ENCODE measurements at regions not wholly inside any gene's neighbourhood (a gene's known extent, or its start where the extent isn't known, plus 50 kb on each side); places are given as distances from the start of the nearest gene placed in this dataset.

DNA sequence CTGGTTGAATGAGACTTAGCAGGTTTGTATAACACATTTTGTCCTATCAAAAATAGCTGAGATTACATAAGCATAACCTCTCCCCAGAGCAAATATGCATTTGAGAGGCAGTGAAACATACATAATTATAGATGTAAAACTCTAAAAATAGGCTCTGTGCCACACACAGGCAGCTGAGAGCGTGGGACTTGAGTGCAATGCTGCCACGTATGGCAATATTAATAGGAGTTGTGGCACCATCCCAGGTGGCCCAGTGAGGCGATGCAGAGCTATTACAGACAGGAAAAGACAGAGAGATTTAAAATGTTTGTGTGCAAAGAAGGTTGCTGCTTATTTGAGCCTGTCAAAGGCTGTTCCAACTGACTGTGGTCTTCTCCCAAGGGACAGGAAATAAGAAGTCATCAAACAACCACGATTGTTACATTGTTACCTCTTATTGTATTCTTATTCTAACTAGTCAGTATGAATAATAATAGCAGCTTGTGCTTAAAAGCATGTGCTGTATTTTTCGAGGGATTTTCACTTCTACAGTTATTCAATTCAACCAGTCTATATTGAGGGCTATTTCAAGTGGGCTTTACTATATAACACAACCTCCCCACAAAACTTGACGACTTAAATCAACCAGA is 116.5 kb downstream of the SALL1 start:
- no peak for DNase-seq

DNA sequence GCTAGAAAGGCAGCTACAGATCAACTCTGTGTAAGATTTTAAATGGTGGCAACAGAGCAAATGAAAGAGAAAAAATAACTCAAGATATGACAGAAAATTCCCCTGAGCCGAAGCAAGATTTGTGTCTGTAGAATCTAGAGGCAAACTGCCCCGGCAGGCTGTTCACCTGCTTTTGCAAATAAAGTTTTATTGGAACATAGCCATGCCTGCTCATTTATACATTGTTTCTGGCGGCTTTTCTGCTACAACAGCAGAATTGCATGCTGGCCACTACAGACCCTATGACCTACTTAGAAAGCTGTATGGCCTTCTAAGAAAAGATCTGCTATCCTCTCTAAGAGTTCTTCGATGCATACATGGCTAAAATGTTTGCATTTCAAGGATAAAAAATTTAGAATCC is 119.5 kb downstream of the SALL1 start:
- no peak for DNase-seq

DNA sequence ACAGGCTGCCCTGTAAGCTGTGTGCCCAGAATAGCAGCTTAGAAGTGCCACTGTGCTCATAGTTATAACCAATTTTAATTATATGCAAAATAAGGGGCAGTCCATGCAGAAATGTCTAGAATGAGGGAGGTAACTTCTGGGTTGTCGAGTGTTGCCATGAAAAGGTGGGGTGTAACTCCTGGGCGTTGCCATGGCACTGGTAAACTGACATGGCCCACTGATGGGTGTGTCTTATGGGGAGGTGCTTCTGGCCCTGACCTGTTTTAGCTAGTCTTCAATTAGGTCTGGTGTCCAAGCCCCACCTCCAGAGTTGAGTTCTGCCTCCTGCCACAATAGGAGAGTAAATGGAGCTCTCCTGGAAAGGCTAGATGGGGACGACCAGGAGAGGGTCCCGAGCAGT is 120.6 kb downstream of the SALL1 start:
- DNase-seq, result no peak

DNA sequence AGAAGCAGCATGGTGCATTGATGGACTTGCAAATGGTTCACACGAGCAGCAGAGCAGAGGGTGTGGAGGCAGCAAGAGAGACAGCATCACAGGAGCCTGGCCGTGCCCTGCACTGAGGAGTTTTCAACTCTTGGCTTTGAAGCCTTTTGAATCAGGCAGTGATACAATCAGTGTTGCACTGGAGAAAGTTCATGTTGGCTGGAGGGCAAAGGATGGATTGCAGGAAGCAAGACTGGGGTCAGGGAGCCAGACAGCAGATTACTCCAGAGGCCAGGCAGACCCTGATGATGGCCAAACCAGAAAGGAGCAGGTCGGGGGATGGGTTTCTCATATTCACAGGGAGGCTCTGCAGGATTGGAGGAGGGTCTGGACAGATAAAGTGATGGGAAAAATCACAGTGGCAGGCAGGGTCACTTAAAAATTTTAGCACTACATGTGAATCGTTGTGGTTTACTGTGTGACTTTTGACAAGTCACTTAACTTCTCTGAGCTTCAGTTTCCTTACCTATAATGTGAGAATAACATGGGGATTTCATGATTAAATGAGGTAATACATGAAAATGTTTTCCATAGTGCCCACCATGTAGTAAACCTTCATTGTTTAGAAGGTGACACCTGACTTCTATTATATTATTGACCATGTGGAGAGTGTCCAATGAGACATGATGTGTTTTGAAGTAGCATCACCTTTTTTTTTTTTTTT is 125.3 kb downstream of the SALL1 start:
- no peak for DNase-seq

DNA sequence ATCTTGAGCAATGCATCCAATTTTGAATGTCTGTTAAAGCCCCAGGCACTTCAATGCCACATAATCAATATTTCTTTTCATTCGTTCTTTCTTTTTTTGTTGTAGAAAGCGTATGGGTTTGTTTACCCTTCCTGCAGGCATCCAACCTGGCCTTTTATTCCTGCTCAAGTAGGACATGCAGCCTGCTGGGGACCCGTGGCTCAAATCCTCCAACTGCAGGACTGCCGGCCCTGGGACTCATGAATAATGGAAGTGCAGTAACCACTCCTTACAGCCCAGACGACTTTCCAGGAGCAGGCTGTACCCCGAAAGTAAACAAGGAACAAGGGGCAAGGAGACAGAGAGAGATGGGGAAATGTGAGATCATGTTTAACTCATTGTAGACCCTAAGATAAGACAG is 126.4 kb downstream of the SALL1 start:
- no peak for DNase-seq

DNA sequence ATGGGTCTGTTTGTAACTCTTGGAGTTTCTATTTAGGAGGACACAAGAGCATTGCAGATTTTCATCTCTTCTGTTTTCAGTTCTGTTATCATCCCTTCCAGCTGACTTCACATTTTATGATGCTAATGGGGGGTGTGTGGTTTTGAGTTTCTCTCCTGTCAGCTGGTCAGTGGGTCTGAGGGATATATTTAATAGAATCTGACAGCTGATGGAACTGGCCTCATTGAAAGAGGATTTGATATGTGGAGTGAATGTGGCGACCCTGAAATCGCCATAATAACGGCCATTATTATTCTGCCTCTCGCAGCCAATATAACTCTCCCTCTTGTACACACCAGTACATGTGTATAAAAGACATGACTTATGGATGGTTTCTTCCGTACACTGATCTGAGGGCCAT is 128.1 kb downstream of the SALL1 start:
- DNase-seq, result no peak

DNA sequence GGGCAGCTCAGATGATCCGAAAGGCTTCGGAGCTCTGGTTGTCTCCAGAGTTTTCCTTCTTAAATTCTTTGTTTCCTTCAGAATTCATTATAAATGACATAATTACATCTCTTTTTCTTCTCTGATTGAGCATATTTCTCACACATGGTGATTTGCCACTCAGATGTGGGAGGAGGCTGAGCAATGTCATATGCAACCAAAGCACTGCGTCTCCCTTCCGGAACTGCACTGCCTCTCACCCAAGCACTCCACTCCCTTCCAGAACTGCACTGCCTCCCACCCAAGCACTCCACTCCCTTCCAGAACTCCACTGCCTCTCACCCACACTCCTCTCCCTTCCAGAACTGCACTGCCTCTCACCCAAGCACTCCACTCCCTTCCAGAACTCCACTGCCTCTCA is 131.5 kb downstream of the SALL1 start:
- no peak for DNase-seq

DNA sequence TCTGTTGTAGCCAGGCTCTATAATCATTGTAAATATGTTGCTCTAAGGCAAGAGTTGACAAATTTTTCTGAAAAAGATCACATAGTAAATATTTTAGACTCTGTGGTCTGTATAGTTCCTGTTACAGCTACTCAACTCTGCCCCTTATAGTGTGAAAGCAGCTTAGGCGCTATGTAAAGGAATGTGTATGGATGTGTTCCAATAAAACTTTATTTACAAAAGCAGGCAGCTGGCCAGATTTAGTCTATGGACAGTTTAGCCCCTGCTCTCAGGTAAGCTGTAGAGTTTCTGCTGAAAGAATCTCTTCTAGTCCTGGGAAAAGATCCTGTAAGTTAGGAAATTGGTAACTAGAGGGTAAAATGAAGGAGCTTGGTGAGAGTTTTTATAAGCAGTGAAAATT is 133.1 kb downstream of the SALL1 start:
- DNase-seq, result no peak

DNA sequence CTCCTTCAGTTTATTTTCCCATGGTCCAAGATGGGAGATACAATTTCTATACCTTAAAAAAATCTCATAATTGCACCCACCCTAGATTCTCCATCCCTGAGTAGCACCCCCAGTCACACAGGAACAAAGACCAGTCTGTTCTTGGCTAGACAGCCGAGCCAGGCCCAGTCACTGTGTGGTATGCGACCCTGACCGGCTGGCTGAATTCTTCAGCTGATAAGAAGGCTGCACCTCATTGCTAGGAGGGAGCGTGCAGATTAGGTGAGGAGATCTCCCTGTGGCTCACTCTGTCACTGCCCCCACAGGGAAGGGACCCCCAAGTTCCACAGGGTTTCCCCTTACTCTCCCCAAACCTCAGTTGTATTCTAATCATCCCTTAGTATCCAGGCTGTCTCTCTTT is 138.7 kb downstream of the SALL1 start:
- DNase-seq, result no peak

DNA sequence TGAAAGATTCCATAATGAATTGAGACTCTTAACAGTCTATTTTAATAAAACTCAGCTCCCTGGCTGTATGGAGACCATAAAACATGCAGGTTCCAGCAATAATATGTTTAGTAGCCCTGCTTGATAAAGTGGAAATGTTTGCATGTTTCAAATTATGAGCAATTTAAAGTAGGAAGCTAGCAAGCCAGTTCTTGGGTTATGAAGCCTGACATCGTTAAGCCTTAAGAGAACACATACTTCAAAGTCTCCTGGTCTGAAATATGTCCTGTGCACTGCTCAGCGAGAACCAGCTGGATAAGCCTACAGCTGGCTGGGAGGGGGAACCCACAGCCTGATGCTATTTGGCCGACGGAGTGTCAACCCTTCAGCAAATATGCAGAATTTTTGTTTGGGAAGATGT is 140.3 kb downstream of the SALL1 start:
- DNase-seq, result no peak

DNA sequence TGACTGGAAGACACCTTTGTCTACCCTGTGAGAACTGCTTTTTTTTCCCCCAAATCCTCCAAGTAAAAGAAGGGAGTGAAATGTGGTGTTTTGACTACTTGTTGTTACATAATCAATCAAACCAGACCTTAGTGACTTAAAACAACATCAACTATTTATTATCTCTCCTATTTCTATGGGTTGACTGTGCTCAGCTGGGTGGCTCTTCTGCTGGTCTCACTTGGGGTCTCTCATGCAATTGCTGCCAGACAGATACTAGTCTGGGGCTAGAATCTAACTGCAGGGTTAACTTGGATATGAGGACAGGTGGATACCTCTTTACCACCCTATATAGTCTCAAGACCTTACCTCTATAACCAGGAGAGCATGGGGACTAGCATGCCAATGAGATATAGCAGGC is 141.3 kb downstream of the SALL1 start:
- DNase-seq, result no peak

DNA sequence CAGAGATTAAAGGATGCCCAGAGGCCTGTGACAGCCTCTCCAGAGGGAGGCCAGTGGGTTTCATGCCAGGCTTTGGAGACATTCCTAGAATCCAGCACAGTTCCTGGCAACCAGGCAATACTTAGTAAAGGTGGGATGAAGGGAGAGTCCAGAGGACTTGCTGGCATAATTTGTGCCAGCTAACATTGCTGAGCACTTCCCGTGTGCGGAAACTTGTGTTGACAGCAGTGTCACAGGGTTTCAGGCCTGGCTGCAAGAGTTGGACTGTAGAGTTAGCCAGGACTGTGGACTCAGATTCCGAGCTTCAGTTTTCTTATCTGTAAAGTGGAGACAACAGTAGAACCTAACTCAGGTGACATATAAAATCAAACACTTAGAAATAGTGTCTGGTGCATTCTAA is 141.7 kb downstream of the SALL1 start:
- no peak for DNase-seq

DNA sequence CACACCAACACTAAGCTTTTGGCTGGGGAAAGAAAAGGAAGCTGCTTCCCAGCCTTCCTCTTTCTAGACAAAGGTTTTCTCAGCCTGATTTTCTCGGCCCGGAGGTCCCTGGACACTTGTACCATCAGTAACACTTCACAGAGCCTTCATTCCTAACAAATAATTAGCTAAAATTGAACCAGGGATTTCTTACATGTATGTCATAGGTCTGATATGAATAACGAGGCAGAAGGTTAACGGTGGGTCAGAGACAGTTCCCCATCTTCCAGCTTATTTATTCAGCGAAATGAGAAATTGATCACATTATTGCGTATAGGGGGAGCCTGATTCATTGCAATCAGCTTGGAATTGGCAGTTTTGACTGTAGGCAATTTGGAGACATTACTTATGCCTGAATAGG is 142.5 kb downstream of the SALL1 start:
- no peak for DNase-seq

DNA sequence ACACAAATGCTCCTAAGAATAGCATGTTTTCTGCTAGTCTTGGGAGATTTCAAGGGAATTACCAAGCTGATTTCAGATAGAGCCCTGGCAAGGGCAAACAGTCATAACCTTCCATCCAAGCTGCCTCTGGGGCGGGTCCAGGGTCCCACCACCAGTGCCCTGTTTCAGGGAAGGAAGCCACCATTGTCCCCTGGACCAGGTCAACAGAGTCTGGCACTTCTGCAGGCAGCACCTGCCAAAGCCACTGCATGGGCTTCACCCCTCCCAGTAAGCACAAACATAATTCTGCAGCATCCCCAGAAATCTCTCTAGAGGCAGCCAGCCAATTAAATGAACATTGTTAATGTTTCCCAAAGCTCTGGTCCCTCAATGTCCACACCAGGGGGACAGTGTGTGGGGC is 143.0 kb downstream of the SALL1 start:
- no peak for DNase-seq

DNA sequence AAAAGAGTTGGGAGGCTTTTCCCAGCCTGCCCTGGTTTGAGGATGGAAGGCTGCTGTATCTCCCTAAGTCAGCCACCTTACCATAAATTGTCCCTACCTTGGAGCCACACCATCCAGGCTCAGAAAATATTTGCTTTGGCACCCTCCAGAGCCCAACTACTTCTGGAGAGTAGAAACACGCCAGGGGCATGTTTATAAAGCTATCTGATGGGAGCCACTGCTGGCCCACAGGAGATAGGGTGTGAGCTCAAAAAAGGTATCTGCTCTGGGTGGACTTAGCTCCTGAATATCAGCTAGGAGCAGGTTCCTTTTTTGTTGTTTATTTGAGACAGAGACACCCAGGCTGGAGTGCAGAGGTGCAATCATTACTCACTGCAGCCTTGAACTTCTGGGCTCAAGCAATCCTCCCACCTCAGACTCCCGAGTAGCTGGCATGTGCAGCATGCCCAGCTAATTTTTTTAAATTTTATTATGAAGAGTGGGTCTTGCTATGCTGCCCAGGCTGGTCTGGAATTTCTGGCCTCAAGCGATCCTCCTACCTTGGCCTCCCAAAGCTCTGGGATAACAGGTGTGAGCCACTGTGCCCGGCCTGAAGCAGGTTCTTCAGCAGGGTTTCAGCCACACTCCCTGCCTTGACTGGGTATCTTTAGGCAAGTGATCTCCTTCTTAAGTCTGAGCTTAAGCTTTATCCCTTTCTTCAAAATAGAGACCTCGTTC is 147.1 kb downstream of the SALL1 start:
- no peak for DNase-seq

DNA sequence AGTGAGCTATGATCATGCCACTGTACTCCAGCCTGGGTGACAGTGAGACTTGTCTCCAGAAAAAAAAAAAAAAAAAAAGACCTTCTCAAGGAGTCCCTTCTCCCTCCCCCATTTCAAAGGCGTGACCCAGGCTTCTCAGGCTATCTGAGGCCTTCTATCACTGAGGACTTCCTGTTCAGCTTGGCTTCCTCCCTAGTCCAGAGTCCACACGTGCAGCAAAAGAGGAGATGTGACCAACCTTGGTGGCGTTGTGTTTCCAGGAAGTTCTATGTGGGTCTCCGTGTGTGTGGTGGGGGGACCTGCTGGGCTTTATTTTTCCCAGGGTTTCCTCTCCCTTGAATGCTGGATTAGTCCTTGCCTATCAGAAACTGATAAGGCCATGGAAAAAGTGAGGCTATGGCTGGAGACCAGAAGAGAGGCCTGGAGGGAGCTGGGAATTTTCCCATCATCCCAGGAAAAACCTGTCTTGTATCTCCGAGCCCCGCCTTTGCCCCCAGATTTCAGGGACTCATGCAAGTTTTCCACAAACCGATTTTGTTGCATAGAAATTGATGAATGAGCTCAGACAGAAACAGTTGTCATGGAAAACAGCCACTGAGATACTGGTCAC is 148.1 kb downstream of the SALL1 start:
- DNase-seq, result no peak

DNA sequence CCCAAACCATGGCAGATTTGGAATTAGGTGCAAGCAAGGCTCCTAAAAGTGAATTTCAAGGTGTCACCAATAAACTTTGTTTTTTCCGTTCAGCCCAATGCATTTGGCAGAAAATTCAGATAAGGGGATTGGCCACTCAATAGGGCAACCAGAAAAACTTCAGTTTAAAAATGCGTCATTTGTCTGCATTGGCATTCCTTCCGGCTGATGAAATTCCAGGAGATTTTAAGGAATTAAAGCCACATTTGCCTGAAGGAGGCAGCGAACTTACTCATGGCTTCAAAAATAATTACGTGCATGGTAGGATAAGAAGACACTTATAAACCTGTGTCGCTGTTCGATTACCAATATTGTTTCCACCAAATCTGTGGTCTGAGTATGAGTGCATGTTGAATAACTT is 151.9 kb downstream of the SALL1 start:
- DNase-seq, result no peak

DNA sequence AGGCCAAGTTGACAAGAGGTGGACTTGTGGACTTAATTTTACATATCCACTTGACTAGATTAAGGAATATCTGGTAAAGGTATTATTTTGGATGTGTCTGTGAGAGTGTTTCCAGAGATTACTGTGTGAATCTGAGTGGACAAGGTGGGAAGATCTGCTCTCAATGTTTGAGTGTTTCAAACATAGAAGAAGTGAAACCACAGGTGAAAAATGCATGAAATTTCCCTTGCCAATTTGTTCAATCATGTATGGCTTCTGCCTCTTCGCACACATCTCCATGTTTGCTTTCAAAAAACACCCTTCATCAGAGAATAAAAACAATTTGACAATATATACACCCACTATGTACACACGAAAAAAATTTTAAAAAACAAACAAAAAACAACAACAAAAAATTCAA is 152.7 kb downstream of the SALL1 start:
- no peak for DNase-seq

DNA sequence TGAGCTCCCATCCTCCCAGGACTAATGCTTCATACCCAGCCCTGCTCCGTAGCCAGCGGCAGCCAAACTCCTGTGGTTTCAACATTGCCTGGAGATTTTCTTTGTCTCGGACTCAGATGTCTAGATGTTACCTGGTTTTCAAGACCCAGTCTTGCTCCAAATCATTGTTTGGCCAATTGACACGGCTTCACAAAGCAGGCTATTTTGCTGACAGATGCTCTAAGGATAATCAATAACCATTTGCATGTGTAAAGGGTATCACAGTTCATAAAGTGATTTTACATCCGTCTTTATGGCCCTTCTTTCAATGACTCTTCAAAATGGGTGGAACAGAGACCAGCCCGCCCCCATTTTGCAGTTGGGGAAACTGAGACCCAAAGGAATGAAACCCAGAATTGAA is 153.4 kb downstream of the SALL1 start:
- no peak for DNase-seq

DNA sequence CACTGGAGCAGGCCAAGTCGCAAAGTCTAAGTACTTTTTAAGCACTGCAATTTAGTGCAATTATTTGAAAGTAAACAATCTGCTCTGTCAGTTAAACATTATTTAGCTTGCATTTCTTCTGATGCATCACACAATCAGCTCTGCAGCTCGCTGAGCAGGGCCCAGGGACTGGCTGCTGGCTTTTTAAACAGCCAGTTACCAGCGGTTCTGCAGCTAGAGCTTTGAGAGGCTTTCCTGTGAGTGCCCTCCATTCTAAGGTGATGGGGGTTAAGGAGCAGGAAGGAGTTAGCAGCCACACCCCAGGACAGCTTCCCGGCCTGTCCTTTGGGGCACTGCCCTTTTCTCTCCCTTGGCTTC is 154.3 kb downstream of the SALL1 start:
- no peak for DNase-seq

DNA sequence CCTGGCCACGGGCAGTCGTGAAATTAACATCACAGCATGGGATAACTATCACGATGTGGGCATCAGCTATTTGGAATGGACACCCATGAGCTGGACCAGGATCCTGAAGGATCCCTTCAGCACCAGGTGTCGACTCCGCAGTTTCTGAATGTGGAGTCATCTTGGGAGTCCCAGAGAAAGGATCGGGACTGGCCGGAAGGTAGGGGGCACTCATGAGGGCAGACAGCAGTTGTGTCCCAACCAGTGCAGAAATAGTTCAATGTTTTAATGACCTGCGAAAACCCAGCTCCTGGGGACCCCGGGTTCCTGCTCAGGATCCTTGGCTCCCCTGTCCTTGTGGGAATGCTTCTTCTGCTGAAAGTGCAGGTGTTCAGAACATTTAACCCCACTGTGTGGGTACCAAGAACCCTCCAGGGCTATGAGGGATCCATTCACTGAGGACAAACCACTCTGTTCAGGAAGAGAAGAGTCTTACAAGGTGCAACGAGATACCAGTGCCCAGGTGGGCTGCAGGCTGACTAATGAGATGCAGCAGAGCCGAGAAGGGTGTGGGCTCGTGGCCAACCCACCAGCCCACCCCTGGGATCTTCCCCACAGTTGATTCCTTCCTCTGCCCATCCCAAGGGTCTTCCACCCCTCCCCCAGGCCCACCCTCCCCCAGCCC is 154.8 kb downstream of the SALL1 start:
- DNase-seq, result no peak

DNA sequence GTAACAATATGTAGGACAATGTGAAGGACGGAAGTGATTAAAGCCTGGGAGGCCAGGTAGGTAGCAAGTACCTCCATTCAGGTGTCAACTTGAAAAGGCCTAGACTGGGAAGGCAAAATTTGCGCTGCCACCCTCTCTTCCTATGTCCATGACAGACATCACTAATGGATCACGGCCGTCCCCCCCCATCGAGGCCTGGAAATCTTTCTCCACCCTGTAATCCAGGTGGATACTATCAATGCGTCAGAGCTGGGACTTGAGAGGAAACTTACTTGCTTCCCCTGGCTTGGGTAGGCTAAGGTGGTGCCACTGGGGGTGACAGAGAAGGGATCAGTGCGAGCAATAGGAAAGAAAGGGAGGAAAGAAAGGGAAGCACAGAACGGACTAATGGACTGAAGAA is 156.1 kb downstream of the SALL1 start:
- DNase-seq, result no peak

DNA sequence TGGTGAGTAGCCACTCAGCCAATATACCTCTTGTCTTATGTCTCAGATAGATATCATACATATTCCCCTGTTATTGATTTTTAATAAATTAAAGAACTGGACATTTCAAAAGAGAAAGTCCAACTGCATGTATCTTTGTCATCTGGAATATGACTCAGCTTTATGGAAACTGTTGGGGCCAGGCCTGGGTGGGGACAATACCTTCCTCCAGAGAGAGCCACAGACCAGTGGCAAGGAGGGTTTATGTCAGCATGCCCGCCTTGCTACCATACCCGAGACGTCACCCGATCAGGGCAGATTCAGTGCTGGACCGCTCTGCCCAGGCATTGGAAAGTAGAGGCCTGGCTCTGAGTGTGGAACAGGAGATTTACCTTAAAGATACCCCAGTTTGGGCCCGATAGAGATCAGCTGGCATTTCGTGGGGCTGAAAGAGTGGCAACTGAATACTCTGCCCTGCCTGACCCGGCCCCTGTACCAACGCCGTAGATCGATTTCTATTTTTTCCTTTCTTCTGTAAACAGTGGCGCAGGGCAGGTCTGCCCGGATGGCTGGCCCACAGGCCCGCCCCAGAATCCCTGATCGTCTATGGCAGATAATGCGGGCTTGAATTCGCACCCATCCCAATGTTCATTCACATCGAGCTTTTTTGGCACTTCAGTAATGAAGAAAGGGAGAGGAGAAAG is 158.6 kb downstream of the SALL1 start:
- no peak for DNase-seq
